ENCODE measurements at regions not wholly inside any gene's neighbourhood (a gene's known extent, or its start where the extent isn't known, plus 50 kb on each side); places are given as distances from the start of the nearest gene placed in this dataset.

- Histone ChIP-seq H3K36me3 (ENCODE audit: insufficient read depth, low read length) (no peaks in the 10 kb centered on the region), H3F3A (ENCODE audit: insufficient read depth, low read length, poor library complexity, severe bottlenecking) (no peaks in the 10 kb centered on the region), H3K4me2 (ENCODE audit: low read length) (no peak overlapping the region), H4K20me1 (ENCODE audit: insufficient read depth) (no peaks in the 10 kb centered on the region), H3K27me3 (ENCODE audit: insufficient read depth, low read depth, low read length) (no peaks in the 10 kb centered on the region), H3K4me3 (ENCODE audit: low read length) (no peak overlapping the region), H3K9me2 (ENCODE audit: insufficient read depth, low read length) (no peaks in the 10 kb centered on the region), H2AFZ (ENCODE audit: low read depth, low read length) (no peak overlapping the region), H3K9me3 (ENCODE audit: low read length) (no peaks in the 10 kb centered on the region), H3K79me2 (replicated peaks; ENCODE audit: insufficient read depth, low read length) (no peaks in the 10 kb centered on the region), H3K9ac (ENCODE audit: low read length) (no peak overlapping the region), H3K27ac (ENCODE audit: low read length) (no peak overlapping the region)
- TF ChIP-seq SMC3 (conservative IDR thresholded peaks at IDR 0.05; ENCODE audit: poor library complexity), result no peak
- no peak for TF ChIP-seq POLR2AphosphoS5 (IDR thresholded peaks at IDR 0.05)
- no peak for TF ChIP-seq REST (IDR thresholded peaks at IDR 0.05; ENCODE audit: borderline replicate concordance)
These were observed 418.6 kb downstream of the TMEM38B start for GRCh38 chr9:106112935-106113334.

GRCh38 chr9:106119176-106119575 is 424.8 kb downstream of the TMEM38B start:
- Histone ChIP-seq H3K9me2 (ENCODE audit: insufficient read depth, low read length) (no peaks in the 10 kb centered on the region), H3K4me2 (ENCODE audit: low read length) (no peak overlapping the region), H4K20me1 (ENCODE audit: insufficient read depth) (no peaks in the 10 kb centered on the region), H3K79me2 (replicated peaks; ENCODE audit: insufficient read depth, low read length) (no peaks in the 10 kb centered on the region), H3K9ac (ENCODE audit: low read length) (no peak overlapping the region), H3K9me3 (ENCODE audit: low read length) (no peaks in the 10 kb centered on the region), H3K27ac (ENCODE audit: low read length) (no peak overlapping the region), H3K27me3 (ENCODE audit: insufficient read depth, low read depth, low read length) (no peaks in the 10 kb centered on the region), H3K36me3 (ENCODE audit: insufficient read depth, low read length) (no peaks in the 10 kb centered on the region), H2AFZ (ENCODE audit: low read depth, low read length) (no peak overlapping the region), H3F3A (ENCODE audit: insufficient read depth, low read length, poor library complexity, severe bottlenecking) (no peaks in the 10 kb centered on the region), H3K4me3 (ENCODE audit: low read length) (no peak overlapping the region)
- no peak for TF ChIP-seq POLR2AphosphoS5 (IDR thresholded peaks at IDR 0.05)
- no peak for TF ChIP-seq CTCF (IDR thresholded peaks at IDR 0.05; ENCODE audit: poor library complexity, severe bottlenecking)
- no peak for TF ChIP-seq EP300 (conservative IDR thresholded peaks at IDR 0.05; ENCODE audit: poor library complexity, severe bottlenecking)
- TF ChIP-seq TAF1 (IDR thresholded peaks at IDR 0.05; ENCODE audit: low read depth), result no peak
- no peak for TF ChIP-seq REST (IDR thresholded peaks at IDR 0.05; ENCODE audit: borderline replicate concordance)
- TF ChIP-seq SMC3 (conservative IDR thresholded peaks at IDR 0.05; ENCODE audit: poor library complexity), result no peak

All from neural cell (in vitro differentiated cells).